ENCODE measurements at regions not wholly inside any gene's neighbourhood (a gene's known extent, or its start where the extent isn't known, plus 50 kb on each side); places are given as distances from the start of the nearest gene placed in this dataset.
"Not testable (repeated sequence)": the region's sequence is repeated elsewhere in the genome, so short reads cannot be mapped to it uniquely, and the experiment has no call there.

DNA sequence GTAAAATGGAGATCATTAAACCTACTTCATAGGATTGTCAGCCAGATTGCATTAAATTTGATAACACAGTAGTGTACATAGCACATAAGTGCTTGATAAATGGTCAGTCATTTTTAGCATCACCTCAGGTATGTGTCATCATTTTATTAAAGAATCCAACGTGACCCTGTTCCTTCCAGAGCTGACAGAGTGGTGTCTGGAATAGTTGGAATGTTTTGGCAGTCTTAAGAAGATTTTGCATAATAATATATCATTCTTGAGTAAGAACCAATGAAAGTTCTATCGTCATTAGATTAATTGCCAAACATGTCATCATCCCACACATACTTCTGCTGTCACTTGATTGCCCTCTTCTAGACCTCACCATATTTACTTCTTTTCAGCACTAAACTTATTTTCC, 451.4 kb upstream of the POM121L12 start:
- no peak for DNase-seq (ENCODE audit: low read depth)

DNA sequence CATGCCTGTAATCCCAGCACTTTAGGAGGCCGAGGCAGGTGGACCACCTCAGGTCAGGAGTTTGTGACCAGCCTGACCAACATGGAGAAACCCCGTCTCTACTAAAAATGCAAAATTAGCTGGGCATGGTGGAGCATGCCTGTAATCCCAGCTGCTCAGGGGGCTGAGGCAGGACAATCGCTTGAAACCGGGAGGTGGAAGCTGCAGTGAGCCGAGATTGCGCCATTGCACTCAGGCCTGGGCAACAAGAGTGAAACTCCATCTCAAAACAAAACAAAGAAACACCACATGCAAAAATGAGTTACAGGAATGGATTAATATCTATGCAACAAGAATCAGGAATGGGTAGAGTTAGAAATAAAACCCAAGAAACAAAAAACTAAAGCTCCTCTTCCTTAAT, 462.3 kb upstream of the POM121L12 start:
- not testable (repeated sequence) for DNase-seq (ENCODE audit: low read depth)

DNA sequence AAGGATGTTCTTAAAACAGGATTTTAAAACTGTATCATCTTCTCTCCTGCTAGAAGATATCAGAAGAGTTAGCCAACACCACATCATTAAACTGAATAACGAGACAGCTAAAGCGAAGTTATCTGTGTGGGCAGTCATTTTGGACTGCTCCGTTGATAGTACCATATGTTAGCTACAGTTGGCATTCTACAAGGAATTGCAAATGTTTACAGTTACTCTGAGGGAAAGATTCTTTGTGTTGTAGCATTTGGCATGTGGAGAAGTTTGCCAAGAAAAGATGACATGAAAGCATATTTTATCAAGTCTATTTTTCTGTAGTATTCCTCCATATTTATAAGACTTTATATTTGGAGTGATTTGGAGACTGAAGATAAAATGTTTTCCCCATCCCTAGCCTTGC, 464.4 kb upstream of the POM121L12 start:
- no peak for DNase-seq (ENCODE audit: low read depth)

DNA sequence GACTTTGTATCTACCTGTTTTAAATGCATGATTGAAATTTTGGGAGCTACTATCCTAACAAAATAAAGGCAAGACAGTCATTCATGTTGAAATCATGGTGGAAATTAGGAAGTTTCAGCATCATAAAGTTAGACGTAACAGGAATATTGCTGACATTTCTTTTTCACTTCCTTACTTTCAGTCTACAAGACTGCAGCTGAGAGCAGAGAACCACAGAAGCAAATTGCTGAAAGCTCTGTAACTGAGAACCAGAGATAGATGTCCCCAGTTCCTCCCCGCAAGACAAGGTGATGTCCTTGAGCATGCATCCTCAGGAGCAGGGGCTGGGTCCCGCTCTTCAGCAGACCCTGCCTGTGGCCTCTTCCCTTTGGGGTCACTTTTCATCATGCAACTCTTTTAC, 466.3 kb upstream of the POM121L12 start:
- DNase-seq (ENCODE audit: low read depth) = no peak

DNA sequence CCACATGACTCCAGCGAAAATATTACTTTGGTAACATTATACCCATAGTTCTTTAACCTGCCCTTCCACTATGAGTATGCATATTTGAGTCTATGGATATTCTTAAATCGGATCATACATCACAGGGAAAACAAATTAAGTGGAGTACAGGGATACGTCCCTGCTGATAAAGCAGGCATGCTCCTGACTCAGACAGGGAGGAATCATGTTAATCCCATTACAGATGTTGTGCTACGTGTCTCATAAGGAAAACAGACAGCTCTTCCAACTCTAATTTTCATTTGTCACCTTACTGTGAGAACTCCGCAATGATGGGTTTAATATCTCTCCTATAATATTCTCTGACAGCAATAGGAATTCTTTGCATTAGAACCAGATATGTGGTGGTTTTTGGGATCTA, 469.5 kb upstream of the POM121L12 start:
- no peak for DNase-seq (ENCODE audit: low read depth)

DNA sequence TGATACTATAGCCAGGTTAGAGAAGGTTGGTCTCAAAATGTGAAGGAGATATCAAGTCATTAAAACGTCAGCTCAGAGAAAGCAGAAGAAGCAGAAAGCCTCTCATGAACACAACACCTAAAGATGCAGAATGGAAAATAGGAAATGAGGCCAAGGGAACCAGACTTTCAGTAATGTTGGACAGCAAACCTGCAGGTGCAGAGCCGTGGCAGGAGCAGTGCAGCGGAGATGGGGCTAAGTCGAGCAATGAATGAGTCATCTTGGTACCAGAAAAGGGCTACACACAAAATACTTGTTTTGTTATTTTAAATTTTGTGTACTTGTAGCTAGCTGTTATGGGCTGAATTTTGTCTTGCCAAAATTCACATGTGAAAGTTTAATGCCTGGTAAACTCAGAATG, 479.6 kb upstream of the POM121L12 start:
- DNase-seq (ENCODE audit: low read depth) = no peak

DNA sequence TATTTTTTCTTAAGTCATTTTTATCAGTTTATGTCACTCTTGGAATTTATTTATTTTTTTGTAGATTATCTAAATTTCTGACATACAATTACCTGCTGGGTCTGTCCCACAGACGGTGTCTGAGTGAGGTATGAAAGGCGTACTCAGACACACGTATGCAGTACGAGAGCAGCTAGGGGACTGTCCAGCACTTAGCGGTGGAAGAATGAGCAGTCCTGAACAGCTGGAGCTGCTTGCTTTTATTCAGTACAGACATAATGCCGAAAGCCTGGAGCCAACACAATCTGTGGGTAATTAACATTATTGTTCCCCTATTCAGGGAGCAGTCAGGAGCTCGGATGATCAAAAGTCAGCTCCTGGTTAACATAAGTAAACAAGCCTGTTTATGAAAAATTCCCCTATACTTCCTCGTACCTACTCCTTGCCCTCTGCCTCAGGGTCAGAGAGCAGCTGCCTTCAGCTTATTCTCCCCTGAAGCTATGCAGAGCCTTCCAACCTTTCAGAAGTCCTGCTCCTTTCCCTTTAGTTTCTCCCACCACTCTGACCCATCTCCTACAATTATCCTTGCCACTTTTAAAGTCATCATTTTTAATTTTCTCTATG, 488.0 kb upstream of the POM121L12 start:
- no peak for DNase-seq (ENCODE audit: low read depth)

DNA sequence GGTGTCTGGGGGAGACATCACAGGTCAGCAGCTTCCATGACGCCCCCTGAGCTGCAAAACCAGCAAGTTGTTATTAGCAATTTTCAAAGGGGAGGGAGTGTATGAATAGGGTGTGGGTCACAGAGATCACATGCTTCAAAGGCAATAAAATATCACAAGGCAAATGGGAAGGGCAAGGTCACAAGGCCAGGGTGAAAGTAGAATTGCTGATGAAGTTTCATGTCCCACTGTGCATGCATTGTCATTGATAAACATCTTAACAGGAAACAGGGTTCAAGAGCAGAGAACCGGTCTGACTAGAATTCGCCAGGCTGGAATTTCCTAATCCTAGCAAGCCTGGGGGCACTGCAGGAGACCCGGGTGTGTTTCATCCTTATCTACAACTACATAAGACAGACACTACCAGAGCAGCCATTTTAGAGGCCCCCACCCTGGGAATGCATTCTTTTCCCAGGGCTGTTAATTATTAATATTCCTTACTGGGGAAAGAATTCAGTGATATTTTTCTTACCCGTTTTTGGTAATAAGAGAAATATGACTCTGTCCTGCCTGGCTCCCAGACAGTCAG, 494.2 kb upstream of the POM121L12 start:
- DNase-seq (ENCODE audit: low read depth) = not testable (repeated sequence)

DNA sequence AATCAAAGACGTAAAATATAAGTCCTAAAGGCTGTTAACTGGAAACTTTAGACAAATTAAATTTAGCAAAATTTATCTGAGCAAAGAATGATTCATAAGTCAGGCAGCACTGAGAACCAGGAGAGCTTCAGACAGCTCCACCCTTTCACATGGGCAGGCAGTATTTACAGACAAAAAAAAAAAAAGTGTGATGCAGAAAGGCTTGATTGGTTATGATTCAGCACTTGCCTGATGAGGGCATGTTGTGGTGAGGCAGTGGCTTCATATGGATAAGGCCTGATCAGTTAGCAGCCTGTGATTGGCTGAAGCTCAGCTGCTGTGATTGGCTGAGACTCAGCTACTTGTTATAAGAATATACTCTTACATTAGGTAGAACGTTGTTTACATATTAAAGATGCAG, 495.4 kb upstream of the POM121L12 start:
- DNase-seq (ENCODE audit: low read depth) = no peak

DNA sequence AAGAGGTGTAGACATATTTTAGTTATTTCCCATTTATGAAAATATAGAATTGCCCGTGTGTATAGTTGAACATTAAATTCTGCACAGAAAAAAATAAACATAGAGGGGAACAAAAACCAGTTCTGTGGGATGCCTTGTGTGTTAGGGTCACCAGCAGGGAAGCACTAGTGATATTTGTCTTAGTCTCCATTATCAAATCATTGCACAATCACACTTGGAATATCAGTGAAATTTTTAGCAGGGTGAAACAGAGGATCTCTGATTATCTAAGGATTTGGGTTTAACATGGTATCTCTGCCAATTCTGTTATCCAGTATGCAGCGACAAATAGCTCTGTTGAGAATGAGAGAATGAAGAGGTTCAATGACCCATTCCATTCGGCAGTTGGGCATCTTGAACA, 496.0 kb upstream of the POM121L12 start:
- no peak for DNase-seq (ENCODE audit: low read depth)

DNA sequence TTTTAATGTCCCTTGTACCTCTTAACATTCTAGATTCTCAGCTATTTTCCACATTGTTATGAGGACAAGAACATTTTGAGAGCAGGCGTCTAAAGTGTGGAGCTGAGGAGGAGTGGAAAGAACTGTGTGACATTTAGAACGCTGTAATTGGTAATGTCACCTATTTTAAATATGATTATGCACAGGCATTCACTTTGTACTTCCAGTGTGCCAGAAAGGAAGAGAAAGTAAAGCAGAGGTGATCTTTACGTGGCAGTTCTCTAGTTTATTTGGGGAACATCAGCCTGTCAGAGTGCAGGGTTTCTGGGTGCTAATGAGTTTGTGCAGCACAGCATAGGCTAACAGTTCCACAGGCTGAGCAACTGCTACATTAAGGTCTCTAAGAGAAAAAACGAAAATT, 498.4 kb upstream of the POM121L12 start:
- no peak for DNase-seq (ENCODE audit: low read depth)

DNA sequence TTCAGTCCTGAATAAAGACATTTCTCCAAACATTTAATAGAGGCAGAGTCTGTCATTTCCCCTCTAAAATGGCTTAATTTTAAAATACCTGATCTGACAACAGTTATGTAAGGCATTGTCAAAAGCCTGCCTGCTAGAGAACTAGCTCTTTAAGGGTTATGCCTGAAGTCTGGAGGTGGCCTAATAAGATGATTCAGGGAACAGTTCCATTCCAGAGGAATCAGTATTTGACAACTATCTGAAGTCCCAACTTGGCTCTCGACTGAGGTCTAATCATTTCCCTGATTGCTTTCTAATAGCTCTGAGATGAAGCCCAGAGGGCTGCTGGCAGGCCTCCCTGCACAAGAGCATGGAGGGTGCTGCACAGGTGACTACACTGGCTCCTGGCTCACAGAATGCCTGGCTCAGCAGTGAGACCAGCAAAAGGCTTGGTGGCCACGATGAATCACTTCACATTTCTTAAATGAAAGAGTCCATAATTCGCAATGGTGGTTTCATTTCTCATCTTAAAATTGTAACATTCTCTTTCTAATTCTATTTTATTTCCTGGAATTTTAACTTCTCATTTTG, 509.6 kb upstream of the POM121L12 start:
- no peak for DNase-seq (ENCODE audit: low read depth)

DNA sequence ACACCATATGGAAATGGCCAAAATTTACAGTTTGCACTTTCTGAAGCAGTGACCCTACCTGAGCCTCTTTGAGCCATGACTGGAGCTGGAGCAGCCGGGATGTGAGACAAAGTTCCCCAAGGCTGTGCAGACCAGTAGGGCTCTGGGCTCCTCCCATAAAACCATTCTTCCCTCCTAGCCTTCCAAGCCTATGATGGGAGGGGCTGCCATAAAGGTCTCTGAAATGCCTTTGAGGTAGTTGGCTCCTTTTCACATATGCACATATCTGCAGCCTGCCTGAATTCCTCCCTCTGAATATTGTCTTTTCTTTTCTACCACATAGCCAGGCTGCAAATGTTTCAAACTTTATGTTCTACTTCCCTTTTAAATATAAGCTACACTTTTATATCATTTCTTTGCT, 516.6 kb upstream of the POM121L12 start:
- DNase-seq (ENCODE audit: low read depth) = no peak

DNA sequence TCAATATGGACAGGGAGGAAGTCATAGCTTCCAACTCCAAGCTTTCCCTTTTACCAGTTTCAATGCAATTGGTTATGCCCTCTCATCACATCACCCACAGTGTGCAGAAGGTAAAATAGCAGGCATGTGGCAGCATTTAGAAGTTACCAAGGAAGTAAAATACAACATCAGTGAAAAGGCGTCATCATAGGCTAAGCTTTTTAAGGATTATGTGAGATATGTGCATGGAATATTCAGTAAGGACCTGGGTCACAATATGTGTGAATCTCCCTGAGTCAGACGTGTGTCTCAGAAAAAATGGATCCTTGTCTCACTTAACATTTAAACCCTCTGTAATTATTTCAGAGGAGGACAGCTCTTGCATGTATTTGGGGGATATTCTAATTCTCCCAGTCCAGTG, 522.8 kb upstream of the POM121L12 start:
- no peak for DNase-seq (ENCODE audit: low read depth)

DNA sequence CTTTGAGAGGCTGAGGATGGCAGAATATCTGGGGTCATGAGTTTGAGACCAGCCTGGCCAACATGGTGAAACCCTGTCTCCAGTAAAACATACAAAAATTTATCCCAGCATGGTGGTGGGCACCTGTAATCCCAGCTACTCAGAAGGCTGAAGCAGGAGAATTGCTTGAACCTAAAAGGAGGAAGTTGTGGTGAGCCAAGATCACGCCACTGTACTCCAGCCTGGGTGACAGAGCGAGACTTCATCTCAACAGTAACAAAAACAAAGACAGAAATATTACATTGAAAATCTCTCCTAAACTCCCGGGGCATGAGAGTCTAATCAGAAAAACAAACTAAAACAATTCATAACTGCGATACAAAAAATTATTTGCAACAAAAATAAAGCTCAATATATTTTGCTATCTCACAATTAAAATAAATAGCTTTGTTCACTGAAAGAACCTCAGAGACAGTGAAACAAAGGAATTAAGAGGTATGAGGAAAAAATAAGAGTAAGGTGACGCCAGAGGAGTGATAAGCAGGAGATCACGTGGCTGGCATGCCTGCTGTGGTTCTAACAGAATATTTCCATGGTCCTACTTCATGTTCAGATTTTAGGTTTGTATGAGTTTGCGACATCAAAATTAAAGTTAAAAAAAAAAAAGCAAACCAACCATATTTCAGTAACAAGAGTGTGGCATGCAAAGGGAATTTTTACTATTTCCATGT, 527.7 kb upstream of the POM121L12 start:
- no peak for DNase-seq (ENCODE audit: low read depth)

DNA sequence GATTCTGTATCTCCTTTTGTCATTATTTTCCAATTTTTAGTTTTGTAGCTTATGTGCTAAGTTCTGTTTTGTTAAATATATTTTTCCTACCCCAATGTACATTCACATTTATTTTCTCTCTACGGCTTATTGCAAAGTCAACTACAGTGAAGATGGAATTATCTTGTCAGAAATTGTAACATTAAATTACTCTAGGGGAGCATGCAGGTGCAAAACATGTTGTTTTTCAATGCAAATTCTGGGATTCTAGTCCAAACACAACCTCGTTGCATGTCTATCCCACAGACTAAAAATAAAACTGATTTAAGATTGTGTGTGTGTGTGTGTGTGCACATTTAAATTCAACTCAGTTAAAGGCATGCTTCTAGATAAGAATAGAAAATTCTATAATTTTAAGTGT, 529.1 kb upstream of the POM121L12 start:
- no peak for DNase-seq (ENCODE audit: low read depth)

DNA sequence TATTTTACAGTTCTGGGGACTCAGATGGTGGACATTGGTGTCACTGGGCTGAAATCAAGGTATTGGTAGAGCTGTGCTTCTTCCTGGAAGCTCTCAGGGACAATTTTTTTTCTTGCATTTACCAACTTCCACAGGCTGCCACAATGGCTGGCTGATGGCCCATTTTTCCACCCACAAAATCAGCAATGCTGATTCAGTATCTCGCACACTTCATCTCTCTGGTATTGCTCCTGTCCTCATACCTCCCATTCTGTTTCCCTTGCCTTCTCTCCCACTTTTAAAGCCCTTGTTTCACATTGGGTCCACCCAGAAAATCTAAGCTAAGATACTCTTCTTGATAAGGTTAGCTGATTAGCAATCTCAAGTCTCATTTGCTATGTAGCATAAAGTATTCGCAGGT, 530.9 kb upstream of the POM121L12 start:
- DNase-seq (ENCODE audit: low read depth) = no peak

DNA sequence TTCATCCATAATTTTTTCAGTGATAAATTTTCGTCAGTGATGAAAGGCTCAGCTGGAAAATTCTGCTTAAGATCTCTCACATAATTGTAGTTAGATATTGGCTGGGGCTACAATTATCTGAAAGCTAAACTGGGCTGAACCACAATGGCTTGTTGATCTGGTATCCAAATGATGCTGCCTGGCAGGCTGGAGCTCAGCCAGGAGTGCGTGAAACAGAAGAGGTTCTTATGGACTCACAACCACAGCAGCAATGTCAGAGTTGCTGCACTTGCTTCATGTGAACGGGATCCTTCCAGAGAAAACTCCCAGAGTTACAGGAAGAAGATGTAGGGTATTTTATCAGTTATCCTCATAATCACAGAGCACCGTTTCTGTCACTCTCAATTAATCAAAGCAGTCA, 533.2 kb upstream of the POM121L12 start:
- DNase-seq (ENCODE audit: low read depth) = no peak

DNA sequence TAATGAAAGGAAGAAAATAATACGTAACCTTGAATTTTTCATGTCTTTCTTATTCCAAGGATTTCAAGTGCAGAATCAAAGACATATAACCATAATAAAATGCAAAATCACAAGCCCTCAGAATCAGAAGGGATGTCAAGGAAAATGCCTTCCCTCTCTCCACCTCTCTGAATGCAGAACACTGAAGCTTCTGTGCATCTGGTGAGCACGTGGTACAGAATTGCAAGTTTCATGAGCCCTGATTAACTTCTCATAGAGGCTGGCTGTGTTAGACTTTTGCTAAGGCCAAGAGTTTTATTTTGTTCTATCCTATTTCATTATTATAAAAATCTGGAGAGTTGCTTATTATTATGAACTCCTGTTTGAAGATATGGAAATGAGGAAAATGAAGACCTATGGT, 533.7 kb upstream of the POM121L12 start:
- no peak for DNase-seq (ENCODE audit: low read depth)

DNA sequence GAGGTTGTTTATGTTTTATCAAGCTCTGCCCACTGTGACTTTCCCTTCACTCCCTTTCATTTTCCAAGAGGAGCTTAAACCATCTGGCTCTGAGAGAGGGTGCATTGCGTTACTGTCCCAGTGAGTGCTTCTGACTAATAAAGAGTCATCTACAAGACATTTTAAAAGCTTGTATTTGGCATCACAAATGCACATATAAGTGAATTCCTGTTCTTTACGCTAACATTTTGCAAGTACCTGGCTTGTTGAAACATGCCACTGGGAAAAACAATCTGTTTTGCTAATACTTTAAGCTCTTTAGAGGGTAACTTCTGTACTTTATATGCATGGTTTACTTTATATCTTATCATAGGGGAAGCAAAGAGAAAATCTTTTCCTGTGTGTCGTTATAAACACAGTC, 534.6 kb upstream of the POM121L12 start:
- DNase-seq (ENCODE audit: low read depth) = no peak

DNA sequence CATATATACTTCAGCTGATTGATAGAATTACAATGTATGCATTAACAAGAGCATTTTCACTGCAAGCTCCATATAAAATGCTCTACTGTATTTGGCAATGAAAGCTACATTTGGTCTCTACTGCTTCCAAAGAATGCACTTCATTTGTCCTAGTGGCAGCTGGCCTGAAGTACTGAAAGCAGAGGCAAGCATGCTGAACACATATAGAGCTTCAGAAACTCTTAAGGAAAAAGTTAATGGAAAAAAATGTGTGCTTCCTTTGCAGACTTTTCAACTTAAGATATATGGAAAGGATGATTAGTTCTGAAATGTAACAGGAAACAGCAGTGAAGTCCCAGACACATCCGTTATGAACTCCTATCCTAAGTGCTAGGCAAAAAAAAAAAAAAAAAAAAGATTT, 537.1 kb upstream of the POM121L12 start:
- no peak for DNase-seq (ENCODE audit: low read depth)

DNA sequence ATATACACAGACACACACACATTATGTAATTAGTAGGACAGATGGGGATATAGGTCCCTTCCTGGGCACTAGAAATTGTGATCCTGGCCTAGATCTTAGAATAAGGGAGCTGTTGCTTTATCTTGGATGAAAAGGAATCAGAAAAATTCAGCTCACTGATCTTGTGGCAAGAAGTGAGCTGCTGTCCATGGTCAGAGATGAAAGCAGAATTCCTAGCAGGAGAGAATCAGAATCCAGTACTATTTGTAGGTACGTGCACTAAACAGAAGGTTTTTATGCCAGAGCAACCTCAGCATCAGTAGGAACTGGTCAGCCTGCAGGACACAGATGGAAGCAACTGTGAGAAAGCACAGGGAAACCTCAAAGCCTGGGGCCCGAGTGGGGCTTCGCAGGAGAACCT, 549.2 kb upstream of the POM121L12 start:
- no peak for DNase-seq (ENCODE audit: low read depth)

DNA sequence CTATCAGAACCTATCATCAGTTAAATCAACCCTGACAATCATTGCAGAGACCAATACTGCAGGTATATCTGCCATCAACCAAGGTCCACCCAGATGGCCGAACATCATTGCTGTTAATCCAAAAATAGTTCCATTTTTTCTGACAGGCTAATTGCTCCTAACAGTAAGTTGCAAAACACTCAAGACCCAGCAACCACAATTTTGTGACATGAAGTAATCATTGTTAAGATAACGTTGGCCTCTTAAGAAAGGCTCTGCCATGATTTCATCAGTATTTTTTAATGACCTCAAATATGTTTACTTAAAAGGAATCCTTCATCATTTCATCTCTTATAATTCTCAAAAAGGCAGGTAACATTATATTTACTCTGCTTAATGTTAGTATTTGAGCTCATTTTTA, 553.4 kb upstream of the POM121L12 start:
- DNase-seq (ENCODE audit: low read depth) = no peak

DNA sequence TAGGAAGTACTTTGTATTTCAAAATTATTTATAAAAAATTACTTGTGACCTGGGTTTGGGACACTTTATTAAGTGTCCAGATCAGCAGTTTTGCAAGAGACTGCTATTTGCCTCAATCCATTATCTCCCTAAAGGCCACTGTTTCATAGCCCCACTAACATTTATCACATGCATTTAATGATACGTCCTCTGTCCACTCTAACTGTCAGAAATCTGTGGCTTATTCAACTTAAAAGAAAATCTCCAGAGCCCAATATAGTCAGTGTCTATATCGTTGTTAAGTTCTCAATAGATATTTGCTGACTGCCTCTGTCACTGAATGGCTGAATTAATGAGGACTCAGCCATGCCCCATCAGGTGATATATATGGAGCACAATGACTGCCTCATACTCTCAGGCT, 553.9 kb upstream of the POM121L12 start:
- DNase-seq (ENCODE audit: low read depth) = no peak
